NCI-H2107 treated with DMSO at 0.1 percent for 48 hours (cell line): ENCODE measurements at regions not wholly inside any gene's neighbourhood (a gene's known extent, or its start where the extent isn't known, plus 50 kb on each side); places are given as distances from the start of the nearest gene placed in this dataset.

Source experiments
- DNase-seq: peaks from one replicate; lab custom pipeline; 2025; ENCODE audit not compliant: unreplicated experiment; lab: John Stamatoyannopoulos, UW

DNA sequence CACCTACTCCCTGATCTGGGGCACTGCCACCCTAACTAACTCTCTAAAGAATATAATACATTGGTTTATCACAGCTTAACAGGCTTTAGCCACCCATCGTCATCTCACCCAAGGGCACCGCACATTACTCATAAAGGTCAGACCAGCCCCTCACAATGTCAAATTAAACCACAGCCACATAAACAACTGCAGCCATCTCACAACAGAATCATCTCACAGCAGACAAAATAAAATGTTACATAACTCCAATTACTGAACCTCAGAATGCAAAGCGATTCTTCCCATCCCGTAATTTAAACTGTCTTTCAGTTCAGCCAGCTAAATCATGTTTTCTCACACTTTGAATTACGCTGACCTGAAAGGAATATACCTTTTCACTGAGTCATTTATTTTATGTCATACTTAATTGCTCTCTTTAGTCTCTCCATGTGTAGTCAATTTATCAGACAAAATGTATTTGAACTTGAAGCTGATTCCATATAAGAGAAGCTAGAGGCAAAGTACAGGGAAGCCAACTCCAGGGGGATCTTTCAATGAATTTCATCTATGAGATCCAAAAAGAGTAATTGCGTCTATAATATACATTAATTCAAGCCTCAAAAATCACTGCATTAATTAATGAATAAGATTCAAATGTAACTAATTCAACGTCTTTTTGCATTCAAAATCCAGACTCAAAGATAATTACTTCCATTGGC is 96.9 kb upstream of the NEBL start:
- DNase-seq = no peak

DNA sequence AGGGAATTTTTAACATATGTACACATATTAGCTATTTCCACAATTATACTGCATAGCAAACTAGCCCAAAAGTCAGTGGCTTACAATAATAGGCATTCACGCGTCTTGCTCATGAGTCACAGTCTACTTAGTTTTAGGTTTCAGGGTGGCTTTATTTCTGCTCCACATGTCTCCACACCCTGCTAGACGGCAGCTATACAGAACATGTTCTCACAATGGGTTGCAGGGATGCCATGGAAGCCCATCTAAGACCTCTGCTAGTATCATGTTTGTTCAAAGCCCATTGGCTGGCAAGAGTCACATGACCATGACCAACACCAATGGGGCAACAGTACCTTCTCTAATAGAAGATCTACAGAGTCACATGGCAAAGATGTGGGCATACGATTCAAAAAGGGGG is 96.3 kb upstream of the NEBL start:
- no peak for DNase-seq

DNA sequence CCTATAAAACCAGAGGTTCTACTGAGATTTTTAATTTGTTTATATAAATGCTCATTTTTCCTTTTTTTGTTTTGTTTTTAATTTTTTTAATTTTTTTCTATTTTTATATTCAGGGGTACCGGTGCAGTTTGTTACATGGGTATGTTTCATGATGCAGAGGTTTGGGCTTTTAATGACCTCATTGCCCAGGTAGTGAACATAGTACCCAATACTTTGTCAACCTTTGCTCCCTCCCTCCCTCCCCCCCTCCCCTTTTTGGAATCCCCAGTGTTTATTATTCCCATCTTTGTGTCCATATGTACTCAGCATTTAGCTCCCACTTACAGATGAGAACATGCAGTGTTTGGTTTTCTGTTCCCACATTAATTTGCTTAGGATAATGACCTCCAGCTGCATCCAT is 94.4 kb upstream of the NEBL start:
- no peak for DNase-seq

DNA sequence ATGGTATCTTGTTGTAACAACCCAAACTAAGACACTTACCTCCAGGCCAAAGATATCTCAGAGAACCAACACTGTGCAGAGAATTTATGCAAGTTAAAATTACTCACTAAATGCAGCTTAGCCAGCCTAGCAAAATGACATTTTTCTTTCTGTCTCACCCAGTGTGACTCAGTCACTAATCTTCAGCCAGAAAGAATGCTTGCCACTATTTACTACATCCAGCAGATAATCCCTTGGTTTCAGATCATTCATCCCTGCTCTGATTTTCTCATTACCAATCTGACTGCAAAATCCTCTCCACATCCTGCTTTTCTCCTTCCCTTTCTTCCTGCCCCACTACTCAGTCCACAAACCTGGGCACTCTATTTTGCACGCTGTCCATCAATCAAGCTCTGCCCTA is 93.5 kb upstream of the NEBL start:
- no peak for DNase-seq

DNA sequence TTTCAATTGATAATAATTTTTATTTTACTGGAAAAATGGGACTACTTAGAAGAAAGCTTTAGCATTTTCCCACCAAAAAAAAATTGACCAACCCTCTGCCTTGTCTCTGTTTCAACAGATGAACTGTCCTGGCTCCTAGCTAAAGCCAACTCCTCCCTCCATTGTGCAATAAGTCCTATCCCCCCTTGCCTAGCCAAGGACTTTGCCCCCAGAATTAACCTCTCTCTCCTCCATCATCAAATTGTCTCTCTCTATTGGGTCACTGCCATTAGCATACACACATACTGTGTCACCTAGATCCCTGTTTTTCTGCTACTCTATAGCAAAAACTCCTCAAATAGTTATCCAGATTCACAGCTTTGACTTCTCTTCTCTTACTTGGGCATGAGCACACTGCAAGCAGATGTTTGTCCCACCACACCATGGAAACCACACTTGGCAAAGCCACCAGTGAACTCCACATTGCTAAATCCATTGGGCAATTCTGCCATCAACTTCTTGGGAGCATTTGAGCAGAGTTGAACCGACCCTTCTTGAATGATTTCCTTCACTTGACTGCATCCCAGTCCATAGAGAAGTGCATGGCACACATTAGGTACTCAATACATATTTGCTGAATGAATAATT is 91.4 kb upstream of the NEBL start:
- DNase-seq = no peak

DNA sequence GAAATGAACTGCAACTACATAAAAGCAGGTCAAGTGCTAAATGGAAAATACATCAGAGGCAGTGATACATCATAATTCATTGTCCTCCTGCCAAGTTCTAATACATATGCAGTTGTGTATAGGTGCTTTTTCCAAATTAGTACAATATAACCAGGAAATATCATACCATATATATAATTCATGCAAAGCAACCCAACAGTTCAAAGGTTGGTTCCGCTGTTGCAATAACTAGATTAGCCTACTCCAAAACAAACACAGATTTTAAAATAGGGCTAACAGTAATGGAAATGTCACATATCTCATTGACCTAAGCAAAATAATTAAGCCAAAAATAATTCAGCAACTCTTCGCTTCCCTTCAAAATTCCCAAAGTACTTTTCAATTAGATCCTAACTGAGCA is 88.9 kb upstream of the NEBL start:
- DNase-seq = no peak

DNA sequence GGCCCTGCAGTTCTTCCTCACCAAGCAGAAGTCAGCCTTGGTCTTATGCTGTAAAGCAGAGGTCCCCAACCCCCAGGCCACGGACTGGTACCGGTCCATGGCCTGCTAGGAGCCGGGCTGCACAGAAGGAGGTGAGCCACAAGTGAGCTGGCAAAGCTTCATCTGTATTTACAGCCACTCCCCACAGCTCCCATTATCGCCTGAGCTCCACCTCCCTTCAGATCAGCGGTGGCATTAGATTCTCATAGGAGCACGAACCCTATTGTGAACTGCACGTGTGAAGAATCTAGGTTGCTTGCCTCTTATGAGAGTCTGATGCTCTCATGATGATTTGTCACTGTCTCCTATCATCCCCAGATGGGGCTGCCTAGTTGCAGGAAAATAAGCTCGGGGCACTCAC is 87.6 kb upstream of the NEBL start:
- no peak for DNase-seq

DNA sequence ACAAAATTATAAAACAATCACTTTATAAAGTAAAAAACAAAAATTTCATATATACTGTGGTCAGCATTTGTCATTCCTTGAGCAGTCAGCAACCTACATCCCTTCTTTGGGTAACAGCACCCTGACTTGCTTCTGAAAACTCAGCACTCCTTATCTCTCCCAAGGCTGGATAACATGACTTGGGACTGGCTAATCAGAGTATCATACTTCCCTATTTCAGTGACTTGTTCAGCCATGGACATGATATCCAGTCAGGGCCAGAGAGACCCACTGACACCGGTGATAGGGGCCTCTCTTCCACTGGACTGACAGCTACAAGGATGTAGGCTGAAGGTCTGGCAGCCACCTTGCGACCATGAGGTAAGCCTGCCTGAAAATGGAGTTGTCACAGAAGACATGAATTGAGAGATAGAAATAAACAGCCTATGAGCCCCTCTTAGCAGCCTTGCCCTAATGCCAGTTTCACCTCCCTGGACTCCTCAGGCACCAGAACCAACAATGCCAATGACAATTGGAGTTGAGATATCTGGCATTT is 84.4 kb upstream of the NEBL start:
- no peak for DNase-seq

DNA sequence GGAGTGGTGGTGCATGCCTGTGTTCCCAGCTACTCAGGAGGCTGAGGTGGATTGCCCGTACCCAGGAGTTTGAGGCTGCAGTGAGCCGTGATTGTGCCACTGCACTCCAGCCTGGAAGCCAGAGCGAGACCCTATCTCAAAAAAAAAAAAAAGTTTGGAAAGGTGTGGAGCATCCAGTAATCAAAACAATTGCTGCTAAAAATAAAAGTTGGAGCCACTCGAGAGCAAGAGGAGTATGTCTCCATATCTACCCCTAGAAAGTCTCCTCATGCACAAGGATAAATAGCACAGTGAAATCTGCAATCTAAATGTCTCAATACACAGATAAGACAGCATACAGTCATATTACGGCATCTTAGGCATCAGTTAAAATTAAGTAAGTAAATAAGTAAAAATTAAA is 81.5 kb upstream of the NEBL start:
- DNase-seq = no peak

DNA sequence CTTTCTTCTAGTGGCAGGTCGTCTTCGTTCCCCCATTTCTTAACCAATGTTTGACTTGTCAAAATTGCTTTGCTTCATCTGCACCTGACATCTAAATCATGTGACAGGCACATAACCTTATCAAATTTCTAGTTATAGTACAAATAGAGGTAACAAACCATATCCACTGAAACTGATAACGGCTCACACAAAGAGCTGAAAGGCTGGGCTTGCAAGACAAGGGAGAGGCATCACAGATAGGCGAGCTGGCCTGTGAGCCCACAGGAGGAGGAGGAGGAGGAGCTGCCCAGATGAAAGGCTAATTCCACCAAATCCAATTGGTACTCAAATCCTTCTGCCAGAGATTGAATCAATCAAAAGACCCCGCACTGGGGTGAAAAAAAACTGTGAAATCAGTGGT is 80.2 kb upstream of the NEBL start:
- no peak for DNase-seq

DNA sequence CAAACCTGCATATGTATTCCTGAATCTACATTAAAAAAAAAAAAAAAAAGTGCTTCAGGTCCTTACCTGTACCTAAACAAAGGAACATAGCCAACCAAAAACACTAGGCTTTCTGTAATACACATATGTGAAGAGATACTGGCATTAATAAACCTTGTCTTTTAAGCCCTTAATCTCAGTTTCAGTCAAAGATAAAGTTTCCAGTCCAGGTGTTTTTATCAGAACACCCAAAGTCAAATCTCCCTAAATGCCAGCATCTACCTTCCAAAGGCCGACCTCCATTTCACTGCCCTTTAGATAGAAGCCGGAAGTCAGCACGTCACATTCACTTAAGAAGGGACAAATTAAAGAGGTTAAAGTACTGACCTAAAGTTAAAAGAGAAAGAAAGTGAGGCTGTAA is 79.8 kb upstream of the NEBL start:
- DNase-seq = no peak

DNA sequence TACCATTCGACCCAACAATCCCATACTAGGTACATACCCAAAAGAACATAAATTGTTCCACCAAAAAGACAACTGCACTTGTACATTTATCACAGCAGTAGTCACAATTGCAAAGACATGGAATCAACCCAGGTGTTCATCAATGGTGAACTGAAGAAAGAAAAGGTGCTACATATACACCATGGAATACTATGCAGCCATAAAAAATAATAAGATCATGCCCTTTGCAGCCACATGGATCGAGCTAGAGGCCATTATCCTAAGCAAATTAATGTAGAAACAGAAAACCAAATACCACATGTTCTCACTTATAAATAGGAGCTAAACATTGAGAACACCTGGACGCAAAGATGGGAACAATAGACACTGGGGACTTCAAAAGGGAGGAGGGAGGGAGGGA is 79.3 kb upstream of the NEBL start:
- no peak for DNase-seq

DNA sequence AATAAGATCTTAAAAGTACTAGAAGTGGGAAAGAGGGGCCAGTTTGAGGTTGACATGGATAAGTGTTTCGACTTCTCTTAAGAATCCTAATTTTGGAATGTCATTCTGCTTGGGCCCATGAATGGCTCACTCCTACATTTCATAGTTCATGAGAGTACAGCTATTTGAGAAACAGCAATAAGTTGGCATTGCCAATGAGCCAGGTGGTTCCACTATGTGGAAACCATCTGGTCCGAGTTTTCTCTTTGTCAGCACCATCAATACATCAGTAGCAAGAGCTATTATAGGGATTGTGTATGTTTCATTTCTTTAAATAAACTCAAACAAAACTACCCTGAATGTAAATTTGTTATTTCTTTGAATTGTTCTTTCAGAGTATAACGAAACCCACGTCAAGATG is 78.1 kb upstream of the NEBL start:
- no peak for DNase-seq

DNA sequence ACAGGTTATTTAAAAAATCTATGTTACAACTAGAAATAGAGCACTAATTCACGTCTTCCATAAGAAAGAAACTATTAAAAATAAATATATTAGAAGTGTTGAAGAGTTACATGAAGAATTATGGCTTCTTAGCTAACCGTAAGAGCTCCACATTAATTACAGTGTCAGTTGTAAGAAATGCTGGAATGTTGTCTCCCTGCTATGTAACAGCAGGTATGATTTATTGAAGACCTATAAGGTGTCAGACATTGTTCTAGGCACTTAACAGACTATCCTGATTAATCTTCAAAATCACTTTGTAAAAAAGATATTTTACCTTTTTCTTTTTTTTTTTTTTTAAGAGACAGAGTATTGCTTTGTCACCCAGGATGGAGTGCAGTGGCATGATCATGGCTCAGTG is 75.8 kb upstream of the NEBL start:
- no peak for DNase-seq

DNA sequence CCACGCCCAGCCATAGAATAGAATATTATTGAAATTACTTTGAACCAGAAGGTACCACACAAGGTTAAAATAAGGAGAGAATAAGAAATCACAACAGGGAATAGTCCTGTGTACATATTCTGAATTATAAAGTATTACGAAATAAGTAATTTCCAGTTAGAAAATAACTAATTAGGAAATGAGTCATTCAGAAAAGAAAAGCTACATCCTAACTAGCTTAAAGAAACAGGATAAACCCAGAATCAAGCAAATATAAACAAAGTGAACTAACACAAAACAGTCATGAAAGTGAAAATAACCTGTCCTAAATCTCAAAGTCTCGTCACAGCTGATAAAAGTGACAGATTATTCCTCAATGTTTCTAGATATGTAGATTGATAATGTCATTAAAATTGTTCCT is 74.8 kb upstream of the NEBL start:
- no peak for DNase-seq

DNA sequence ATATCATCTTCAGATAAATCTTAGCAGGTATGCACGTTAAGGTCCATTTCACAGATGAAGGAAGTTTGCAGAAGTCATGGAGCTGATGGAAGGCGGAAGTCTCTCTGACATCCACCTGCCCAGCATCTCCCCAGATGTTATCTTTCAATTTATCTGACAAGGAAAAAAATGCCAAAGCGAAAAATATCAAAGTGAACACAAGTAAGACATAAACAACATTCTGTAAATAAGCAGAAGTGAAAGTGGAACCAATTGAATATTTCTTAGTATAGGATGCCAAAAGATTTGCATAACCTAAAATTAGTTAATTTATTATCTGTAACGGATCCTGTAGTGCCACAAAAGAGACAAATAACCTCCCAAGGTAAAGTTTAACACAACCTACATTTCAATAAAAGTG is 73.6 kb upstream of the NEBL start:
- no peak for DNase-seq

DNA sequence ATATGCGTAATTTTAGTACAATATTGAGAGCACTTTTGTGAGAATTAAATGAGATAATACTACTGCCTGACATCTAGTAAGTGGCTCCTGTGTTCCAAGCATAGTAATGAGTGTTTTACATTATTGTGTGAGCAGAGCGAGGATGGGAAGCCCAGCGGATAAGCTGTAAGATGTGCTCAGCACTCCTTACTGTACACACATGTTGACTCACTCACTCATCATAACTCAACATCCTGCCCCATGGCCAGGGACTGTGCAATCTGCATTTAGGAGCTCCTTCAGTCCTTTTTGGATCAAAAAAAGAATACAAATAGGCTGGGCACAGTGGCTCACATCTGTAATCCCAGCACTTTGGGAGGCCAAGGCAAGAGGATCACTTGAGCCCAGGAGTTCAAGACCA is 72.9 kb upstream of the NEBL start:
- DNase-seq = no peak

DNA sequence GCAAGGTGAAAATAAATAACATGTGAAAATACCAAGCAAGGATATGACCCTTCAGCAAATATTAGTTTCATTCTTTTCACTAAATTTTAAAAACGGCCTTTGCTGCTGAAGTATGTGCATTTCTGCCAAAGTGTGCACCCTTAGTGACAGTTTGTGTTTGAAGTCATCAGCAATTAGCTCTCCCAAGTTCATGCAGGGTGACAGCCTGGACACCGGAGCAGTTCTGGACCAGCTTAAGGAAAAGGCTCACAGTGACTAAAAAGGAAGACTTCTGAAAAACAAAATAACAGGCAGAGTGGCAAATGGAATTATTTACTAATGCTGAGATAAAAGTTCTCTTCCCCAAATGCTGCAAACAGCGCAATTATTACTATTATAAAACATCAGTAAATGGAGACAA is 69.3 kb upstream of the NEBL start:
- DNase-seq = no peak

DNA sequence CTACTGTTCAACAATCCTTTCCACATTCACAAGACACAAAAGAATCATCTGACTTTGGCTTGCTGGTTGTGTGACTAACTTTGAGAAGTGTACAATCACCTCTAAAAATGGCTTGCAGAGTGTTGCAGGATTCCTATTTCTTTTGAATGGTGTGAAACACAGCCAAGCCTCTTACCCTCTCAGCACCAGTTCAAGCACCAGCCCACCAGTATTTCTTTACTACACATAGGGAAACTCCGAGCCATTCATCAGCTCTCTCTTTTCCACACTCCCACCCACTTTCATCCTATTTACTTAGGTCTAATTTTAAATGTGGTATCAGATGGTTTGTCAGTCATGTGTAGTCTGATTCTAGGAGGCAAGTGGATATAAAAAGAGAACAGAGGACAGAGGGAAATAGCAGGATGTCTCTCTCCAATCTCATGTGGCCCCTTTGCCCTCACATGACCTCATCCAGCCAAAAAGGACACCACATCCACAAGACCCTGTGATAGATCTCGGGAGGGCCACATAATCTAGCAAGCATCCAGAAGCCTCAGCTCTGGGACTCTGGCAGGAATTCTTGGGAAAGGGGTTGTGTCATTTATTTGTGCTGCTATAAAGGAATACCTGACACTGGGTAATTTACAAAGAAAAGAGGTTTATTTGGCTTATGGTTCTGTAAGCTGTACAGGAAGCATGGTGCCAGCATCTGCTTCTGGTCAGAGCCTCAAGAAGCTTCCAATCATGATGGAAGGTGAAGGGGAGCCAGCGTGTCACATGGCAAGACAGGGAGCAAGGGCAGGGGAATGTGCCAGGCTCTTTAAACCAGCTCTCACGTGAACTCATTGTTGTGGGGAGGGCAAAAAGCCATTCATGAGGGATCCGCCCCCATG is 66.8 kb upstream of the NEBL start:
- DNase-seq = no peak

DNA sequence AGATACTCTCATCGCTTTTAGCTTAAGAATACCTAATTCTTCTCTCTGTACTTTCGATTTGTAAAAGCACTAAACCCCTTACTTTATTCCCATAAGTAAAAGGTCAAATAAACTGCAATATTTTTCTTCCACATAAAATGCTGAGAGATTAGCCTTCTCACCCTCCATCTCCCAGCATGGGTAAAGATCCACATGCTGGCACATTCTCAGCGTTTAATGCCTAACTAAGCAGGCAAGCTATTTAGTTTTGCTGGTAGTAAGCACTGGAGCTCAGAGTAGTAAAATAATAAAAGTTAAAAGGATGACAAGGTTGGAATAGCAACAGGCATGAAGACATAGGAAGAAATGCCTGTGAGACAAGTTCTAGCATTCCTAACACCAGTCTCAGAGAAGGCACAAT is 65.9 kb upstream of the NEBL start:
- no peak for DNase-seq

DNA sequence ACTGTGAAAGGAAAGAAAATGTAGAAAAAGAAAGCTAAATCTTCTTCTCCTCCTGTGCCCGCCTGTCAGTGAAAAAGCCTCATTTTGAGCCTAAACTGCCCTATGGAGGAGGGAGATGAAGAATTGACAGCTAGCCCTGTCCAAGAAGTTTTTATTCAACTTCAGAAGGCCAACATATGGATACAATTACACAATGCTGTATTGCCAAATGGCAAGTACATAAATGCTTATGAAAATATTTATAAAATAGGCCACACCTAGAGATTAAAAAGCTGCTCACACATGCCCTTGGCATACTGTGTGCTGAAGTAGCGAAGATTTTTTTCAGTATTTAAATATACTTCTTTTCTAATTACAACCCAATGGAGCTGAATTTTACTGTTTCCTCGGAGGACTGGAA is 65.1 kb upstream of the NEBL start:
- DNase-seq = no peak

DNA sequence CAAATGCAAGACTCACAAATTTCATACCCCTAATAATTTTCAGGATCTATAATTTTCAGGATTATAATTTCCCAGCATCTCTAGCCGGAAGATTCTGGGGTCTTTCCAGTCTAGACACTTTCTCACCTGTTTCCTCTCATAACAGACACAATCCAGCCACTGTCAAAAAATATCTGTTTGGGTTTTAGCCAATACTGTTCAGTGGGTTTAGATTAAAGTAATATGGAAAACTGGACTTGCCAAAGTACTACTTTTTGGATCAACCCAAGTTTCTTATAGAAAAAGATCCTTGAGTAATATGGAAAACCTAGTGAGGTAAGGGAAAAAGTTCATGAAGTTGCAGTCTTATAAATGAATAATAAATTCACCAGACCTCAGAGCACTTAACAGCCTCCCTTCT is 62.1 kb upstream of the NEBL start:
- DNase-seq = no peak
